ENCODE measurements at regions not wholly inside any gene's neighbourhood (a gene's known extent, or its start where the extent isn't known, plus 50 kb on each side); places are given as distances from the start of the nearest gene placed in this dataset.
"Not testable (repeated sequence)": the region's sequence is repeated elsewhere in the genome, so short reads cannot be mapped to it uniquely, and the experiment has no call there.

- DNase-seq (ENCODE audit: low read depth): no peak
Observed at GRCh38 chr4:33661636-33662035, 2582.7 kb downstream of the ARAP2 start.

GRCh38 chr4:33685939-33686338, 2558.4 kb downstream of the ARAP2 start:
- no peak for DNase-seq (ENCODE audit: low read depth)

GRCh38 chr4:33696041-33696440, 2548.3 kb downstream of the ARAP2 start:
- DNase-seq (ENCODE audit: low read depth): no peak

- DNase-seq (ENCODE audit: low read depth): peak; percentile 30
Observed at GRCh38 chr4:33696586-33696985, 2547.7 kb downstream of the ARAP2 start.

- DNase-seq (ENCODE audit: low read depth): peak; percentile 73
Observed at GRCh38 chr4:33709247-33709646, 2535.1 kb downstream of the ARAP2 start.

GRCh38 chr4:33711826-33712225, 2532.5 kb downstream of the ARAP2 start:
- DNase-seq (ENCODE audit: low read depth): no peak

GRCh38 chr4:33714971-33715370, 2529.3 kb downstream of the ARAP2 start:
- no peak for DNase-seq (ENCODE audit: low read depth)

- DNase-seq (ENCODE audit: low read depth): peak; percentile 94
Observed at GRCh38 chr4:33715841-33716395, 2528.4 kb downstream of the ARAP2 start.

GRCh38 chr4:33722254-33722653, 2522.1 kb downstream of the ARAP2 start:
- DNase-seq (ENCODE audit: low read depth): peak; percentile 61

GRCh38 chr4:33722800-33723516, 2521.4 kb downstream of the ARAP2 start:
- peak; percentile 59 for DNase-seq (ENCODE audit: low read depth)

GRCh38 chr4:33724685-33725084, 2519.6 kb downstream of the ARAP2 start:
- no peak for DNase-seq (ENCODE audit: low read depth)

- no peak for DNase-seq (ENCODE audit: low read depth)
Observed at GRCh38 chr4:33725861-33726260, 2518.5 kb downstream of the ARAP2 start.

GRCh38 chr4:33737726-33738125, 2506.6 kb downstream of the ARAP2 start:
- no peak for DNase-seq (ENCODE audit: low read depth)

GRCh38 chr4:33739884-33740632, 2504.3 kb downstream of the ARAP2 start:
- no peak for DNase-seq (ENCODE audit: low read depth)

GRCh38 chr4:33740871-33741270, 2503.4 kb downstream of the ARAP2 start:
- DNase-seq (ENCODE audit: low read depth): not testable (repeated sequence)

- DNase-seq (ENCODE audit: low read depth): peak; percentile 51
Observed at GRCh38 chr4:33746979-33747378, 2497.3 kb downstream of the ARAP2 start.

- no peak for DNase-seq (ENCODE audit: low read depth)
Observed at GRCh38 chr4:33751050-33751449, 2493.3 kb downstream of the ARAP2 start.

- no peak for DNase-seq (ENCODE audit: low read depth)
Observed at GRCh38 chr4:33772582-33772981, 2471.7 kb downstream of the ARAP2 start.

GRCh38 chr4:33780952-33781791, 2463.1 kb downstream of the ARAP2 start:
- peak; percentile 26 for DNase-seq (ENCODE audit: low read depth)

- DNase-seq (ENCODE audit: low read depth): no peak
Observed at GRCh38 chr4:33785843-33786242, 2458.5 kb downstream of the ARAP2 start.

- no peak for DNase-seq (ENCODE audit: low read depth)
Observed at GRCh38 chr4:33802578-33802977, 2441.7 kb downstream of the ARAP2 start.

GRCh38 chr4:33825685-33826084, 2418.6 kb downstream of the ARAP2 start:
- no peak for DNase-seq (ENCODE audit: low read depth)
